AG10803 (cell line): ENCODE measurements at regions not wholly inside any gene's neighbourhood (a gene's known extent, or its start where the extent isn't known, plus 50 kb on each side); places are given as distances from the start of the nearest gene placed in this dataset.

ENCODE experiments used
- DNase-seq: peaks from one replicate; pipeline ENCODE4 v3.0.0; 2010; ENCODE audit warnings: low read depth
- H3K4me3 ChIP-seq: 2 replicates; pipeline ENCODE4 v1.5.1; 2011; ENCODE audit warnings: mild to moderate bottlenecking, low read length, control low read depth
- CTCF ChIP-seq: conservative IDR thresholded peaks from 2 replicates; pipeline ENCODE4 v1.5.1; 2011; ENCODE audit warnings: mild to moderate bottlenecking, low read length, control low read depth, inconsistent platforms

DNA sequence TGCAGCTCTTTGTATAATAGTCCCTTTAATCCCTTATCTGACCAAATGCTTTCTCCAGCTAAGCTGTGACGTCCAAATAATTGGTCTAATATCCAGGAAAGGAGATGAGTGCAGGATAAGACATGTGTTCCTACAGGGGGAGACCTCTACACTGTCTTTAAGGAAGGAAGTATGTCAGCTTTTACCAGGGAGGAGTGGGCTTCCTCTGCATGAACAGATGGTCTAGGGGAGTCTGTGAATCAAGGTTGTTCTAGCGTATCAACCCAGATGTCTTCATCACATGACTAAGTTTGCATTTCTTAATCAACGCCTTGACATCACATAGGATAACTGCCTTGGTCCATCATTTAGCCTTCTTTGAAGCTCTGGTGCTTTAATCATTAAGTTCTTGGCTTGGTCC lies 528.2 kb downstream of the MRPL39 start:
- DNase-seq, result no peak
- TF ChIP-seq CTCF, result no peak
- H3K4me3 ChIP-seq, result no peak overlapping the region

- H3K4me3 ChIP-seq, result no peak overlapping the region
- no peak for DNase-seq
- no peak for TF ChIP-seq CTCF
Measured at GRCh38 chr21:25062061-25062460, 545.2 kb downstream of the MRPL39 start.

- no peak for DNase-seq
- H3K4me3 ChIP-seq, result no peak overlapping the region
- TF ChIP-seq CTCF, result no peak
Measured at GRCh38 chr21:25054689-25055088, 552.6 kb downstream of the MRPL39 start.

GRCh38 chr21:25039461-25040380 lies 567.6 kb downstream of the MRPL39 start:
- TF ChIP-seq CTCF, result no peak; the same call in 1 of the 2 replicates
- no peak overlapping the region for H3K4me3 ChIP-seq
- peak; percentile 17 for DNase-seq

DNA sequence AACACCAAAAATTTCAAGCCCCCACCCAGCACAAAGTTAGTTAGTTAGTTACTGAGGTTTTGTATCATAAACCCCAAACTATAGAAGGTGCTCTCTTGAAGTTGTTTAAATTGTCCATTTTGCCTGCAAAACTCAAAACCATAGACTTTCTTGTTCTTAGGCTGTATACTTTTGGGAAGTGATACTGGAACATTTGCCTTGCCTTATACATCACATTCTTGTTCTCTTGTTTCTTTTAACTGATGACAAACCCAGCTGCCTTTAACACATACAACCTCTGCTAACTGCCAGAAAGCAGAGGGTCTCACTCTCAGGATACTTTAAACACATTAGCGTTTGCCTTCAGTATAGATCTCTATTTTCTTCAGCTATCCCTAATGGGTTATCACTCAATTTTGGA lies 570.5 kb downstream of the MRPL39 start:
- TF ChIP-seq CTCF, result no peak
- no peak for DNase-seq
- no peak overlapping the region for H3K4me3 ChIP-seq

- TF ChIP-seq CTCF, result no peak
- DNase-seq, result no peak
- no peak overlapping the region for H3K4me3 ChIP-seq
Measured at GRCh38 chr21:25031750-25032149, 575.5 kb downstream of the MRPL39 start.

- no peak for DNase-seq
- TF ChIP-seq CTCF, result no peak
- H3K4me3 ChIP-seq, result no peak overlapping the region
Measured at GRCh38 chr21:25029580-25029979, 577.7 kb downstream of the MRPL39 start.
